ENCODE measurements at regions not wholly inside any gene's neighbourhood (a gene's known extent, or its start where the extent isn't known, plus 50 kb on each side); places are given as distances from the start of the nearest gene placed in this dataset.
A peak's percentile ranks its signal among the peaks of the same experiment; 100 is the strongest.

GRCh38 chr6:147621263-147621662, 112.8 kb downstream of the SAMD5 start:
- no peaks in the 10 kb centered on the region for H3K27me3 Mint-ChIP-seq (ENCODE audit: low read depth, unreplicated experiment)
- no peaks in the 10 kb centered on the region for H3K36me3 Mint-ChIP-seq (ENCODE audit: low read depth, unreplicated experiment)
- no peak overlapping the region for H3K27ac ChIP-seq (ENCODE audit: low read depth, low read length)
- DNase-seq (ENCODE audit: low read depth), result peak; percentile 85
- H3K4me3 ChIP-seq (ENCODE audit: insufficient read depth, low read depth, low read length), result no peak overlapping the region
- no peaks in the 10 kb centered on the region for H3K36me3 ChIP-seq (ENCODE audit: insufficient read depth, low read length)
- no peaks in the 10 kb centered on the region for H4K20me1 ChIP-seq (ENCODE audit: insufficient read depth, low read length)
- no peaks in the 10 kb centered on the region for H3K9me3 Mint-ChIP-seq (ENCODE audit: unreplicated experiment)
- no peak for FAIRE-seq
- H2AFZ ChIP-seq (ENCODE audit: low read depth, low read length), result no peak overlapping the region
- no peaks in the 10 kb centered on the region for H3K9me3 ChIP-seq (ENCODE audit: insufficient read depth, low read depth, low read length)
- no peak overlapping the region for H3K9ac ChIP-seq (ENCODE audit: low read length)
- H3K4me2 ChIP-seq (ENCODE audit: low read length), result no peak overlapping the region
- H3K79me2 ChIP-seq (ENCODE audit: insufficient read depth, low read length), result no peaks in the 10 kb centered on the region
- H3K27me3 ChIP-seq (ENCODE audit: insufficient read depth, low read length), result no peaks in the 10 kb centered on the region
- H3K27ac Mint-ChIP-seq (ENCODE audit: unreplicated experiment), result no peak overlapping the region
- no peak overlapping the region for H3K4me3 Mint-ChIP-seq (ENCODE audit: unreplicated experiment)
- H3K4me1 ChIP-seq (ENCODE audit: insufficient read depth, low read length), result no peaks in the 10 kb centered on the region
- TF ChIP-seq CTCF (IDR thresholded peaks at IDR 0.05; ENCODE audit: insufficient read depth, low read depth, low read length), result no peak
- no peak for TF ChIP-seq EZH2 (IDR thresholded peaks at IDR 0.05; ENCODE audit: insufficient read depth, low read length)
- H3K4me1 Mint-ChIP-seq (ENCODE audit: low read depth, unreplicated experiment), result no peaks in the 10 kb centered on the region

- DNase-seq (ENCODE audit: low read depth) (no peak), FAIRE-seq (no peak)
- Histone ChIP-seq H3K4me2 (ENCODE audit: low read length) (no peak overlapping the region), H3K4me1 (ENCODE audit: insufficient read depth, low read length) (no peaks in the 10 kb centered on the region), H3K36me3 (ENCODE audit: insufficient read depth, low read length) (no peaks in the 10 kb centered on the region), H3K79me2 (ENCODE audit: insufficient read depth, low read length) (no peaks in the 10 kb centered on the region), H3K27me3 (ENCODE audit: insufficient read depth, low read length) (no peaks in the 10 kb centered on the region), H3K9ac (ENCODE audit: low read length) (no peak overlapping the region), H3K4me3 (ENCODE audit: insufficient read depth, low read depth, low read length) (no peak overlapping the region), H2AFZ (ENCODE audit: low read depth, low read length) (no peak overlapping the region), H4K20me1 (ENCODE audit: insufficient read depth, low read length) (no peaks in the 10 kb centered on the region), H3K27ac (ENCODE audit: low read depth, low read length) (no peak overlapping the region), H3K9me3 (ENCODE audit: insufficient read depth, low read depth, low read length) (no peaks in the 10 kb centered on the region)
- TF ChIP-seq CTCF (IDR thresholded peaks at IDR 0.05; ENCODE audit: insufficient read depth, low read depth, low read length), result no peak
- TF ChIP-seq EZH2 (IDR thresholded peaks at IDR 0.05; ENCODE audit: insufficient read depth, low read length), result no peak
- Mint-ChIP-seq H3K9me3 (ENCODE audit: unreplicated experiment) (no peaks in the 10 kb centered on the region), H3K4me3 (ENCODE audit: unreplicated experiment) (no peak overlapping the region), H3K4me1 (ENCODE audit: low read depth, unreplicated experiment) (no peaks in the 10 kb centered on the region), H3K27ac (ENCODE audit: unreplicated experiment) (no peak overlapping the region), H3K27me3 (ENCODE audit: low read depth, unreplicated experiment) (no peaks in the 10 kb centered on the region), H3K36me3 (ENCODE audit: low read depth, unreplicated experiment) (no peaks in the 10 kb centered on the region)
These were observed 113.5 kb downstream of the SAMD5 start for GRCh38 chr6:147621961-147622360.

DNA sequence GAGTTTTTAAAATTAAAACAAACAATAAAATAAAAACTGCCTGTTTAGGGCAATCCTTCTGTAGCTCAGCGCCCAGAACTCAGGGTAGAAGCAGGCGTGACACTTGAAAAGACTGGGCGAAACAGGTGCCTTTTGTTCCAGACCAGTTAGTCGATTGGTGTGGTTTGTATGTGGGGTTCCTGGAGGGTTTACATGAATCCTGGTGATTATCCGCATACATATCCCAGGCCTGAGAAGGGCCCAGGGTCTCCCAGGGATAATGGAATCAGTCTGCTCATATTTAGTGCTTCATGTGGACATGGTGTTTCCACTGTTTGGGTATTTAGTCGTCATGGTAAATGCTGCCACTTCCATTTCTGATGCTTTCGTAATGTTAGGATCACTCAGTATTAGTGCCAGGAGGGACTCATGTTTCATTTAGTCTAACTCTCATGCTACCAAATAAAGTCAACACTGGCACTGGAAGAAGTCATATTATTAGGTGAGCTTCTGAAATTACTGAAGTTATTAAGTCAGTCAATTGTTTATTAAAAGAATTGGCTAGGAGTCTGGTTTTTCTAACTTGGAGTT, 116.5 kb downstream of the SAMD5 start:
- no peak overlapping the region for H3K27ac Mint-ChIP-seq (ENCODE audit: unreplicated experiment)
- Histone ChIP-seq H4K20me1 (ENCODE audit: insufficient read depth, low read length) (no peaks in the 10 kb centered on the region), H3K27me3 (ENCODE audit: insufficient read depth, low read length) (no peaks in the 10 kb centered on the region), H3K79me2 (ENCODE audit: insufficient read depth, low read length) (no peaks in the 10 kb centered on the region), H3K9ac (ENCODE audit: low read length) (no peak overlapping the region), H3K4me1 (ENCODE audit: insufficient read depth, low read length) (no peaks in the 10 kb centered on the region), H3K4me3 (ENCODE audit: insufficient read depth, low read depth, low read length) (no peak overlapping the region), H3K9me3 (ENCODE audit: insufficient read depth, low read depth, low read length) (no peaks in the 10 kb centered on the region), H3K4me2 (ENCODE audit: low read length) (no peak overlapping the region), H2AFZ (ENCODE audit: low read depth, low read length) (no peak overlapping the region), H3K27ac (ENCODE audit: low read depth, low read length) (no peak overlapping the region), H3K36me3 (ENCODE audit: insufficient read depth, low read length) (no peaks in the 10 kb centered on the region)
- DNase-seq (ENCODE audit: low read depth) (no peak), FAIRE-seq (no peak)
- H3K9me3 Mint-ChIP-seq (ENCODE audit: unreplicated experiment), result no peaks in the 10 kb centered on the region
- H3K36me3 Mint-ChIP-seq (ENCODE audit: low read depth, unreplicated experiment), result no peaks in the 10 kb centered on the region
- H3K4me1 Mint-ChIP-seq (ENCODE audit: low read depth, unreplicated experiment), result no peaks in the 10 kb centered on the region
- no peaks in the 10 kb centered on the region for H3K27me3 Mint-ChIP-seq (ENCODE audit: low read depth, unreplicated experiment)
- TF ChIP-seq EZH2 (IDR thresholded peaks at IDR 0.05; ENCODE audit: insufficient read depth, low read length) (no peak), CTCF (IDR thresholded peaks at IDR 0.05; ENCODE audit: insufficient read depth, low read depth, low read length) (no peak)
- no peak overlapping the region for H3K4me3 Mint-ChIP-seq (ENCODE audit: unreplicated experiment)

Measured in astrocyte (in vitro differentiated cells and primary cell).